Right ventricle myocardium inferior (tissue), 1 donor: ENCODE measurements at regions not wholly inside any gene's neighbourhood (a gene's known extent, or its start where the extent isn't known, plus 50 kb on each side); places are given as distances from the start of the nearest gene placed in this dataset.

Source experiments
- ATAC-seq: fragments of 200-7000 bp; cut with Tn5 transposase; one replicate; pipeline ENCODE4 v1.9.1; 2020; ENCODE audit warnings: mild to moderate bottlenecking, moderate library complexity
- DNase-seq: peaks from one replicate; pipeline ENCODE4 v3.0.0; 2021; ENCODE audit errors: missing footprints
- intact Hi-C: fragments of 100-400 bp; cut with DNase I; formaldehyde crosslinking; loops from one replicate; pipeline ENCODE4 v1.11.0; 2022
- donor health status: DM: no; HTN: yes; CAD: no; lungs with severe emphysema.

GRCh38 chr1:34270181-34270580 lies 93.5 kb downstream of the C1orf94 start:
- ATAC-seq (no peak), DNase-seq (no peak)
- intact Hi-C loops: no loop called here

- intact Hi-C loops: no loop called here
- no peak for DNase-seq
- ATAC-seq: no peak
Measured at GRCh38 chr1:34272152-34272551, 95.4 kb downstream of the C1orf94 start.

DNA sequence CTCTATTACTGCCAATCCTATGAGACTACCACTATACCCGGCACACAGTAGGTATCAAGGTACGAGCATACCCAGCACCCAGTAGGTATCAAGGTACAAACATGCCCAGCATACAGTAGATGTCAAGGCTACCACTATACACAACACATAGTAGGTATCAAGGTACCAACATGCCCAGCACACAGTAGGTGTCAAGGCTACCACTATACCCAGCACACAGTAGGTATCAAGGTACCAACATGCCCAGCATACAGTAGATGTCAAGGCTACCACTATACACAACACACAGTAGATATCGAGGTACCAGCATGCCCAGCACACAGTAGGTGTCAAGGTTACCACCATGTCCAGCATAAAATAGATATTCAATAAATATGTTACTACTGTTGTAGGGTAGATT lies 98.4 kb downstream of the C1orf94 start:
- ATAC-seq (no peak), DNase-seq (no peak)
- intact Hi-C loops: no loop called here

GRCh38 chr1:34276606-34277005 lies 99.9 kb downstream of the C1orf94 start:
- DNase-seq (no peak), ATAC-seq (no peak)
- intact Hi-C loops: no loop called here

- intact Hi-C loops: no loop called here
- ATAC-seq (no peak), DNase-seq (no peak)
Measured at GRCh38 chr1:34277150-34277549, 100.4 kb downstream of the C1orf94 start.

GRCh38 chr1:34278211-34278610 lies 101.5 kb downstream of the C1orf94 start:
- intact Hi-C loops: no loop called here
- ATAC-seq (no peak), DNase-seq (no peak)

- no peak for DNase-seq
- intact Hi-C loops: no loop called here
- no peak for ATAC-seq
Measured at GRCh38 chr1:34279971-34280370, 103.3 kb downstream of the C1orf94 start.

DNA sequence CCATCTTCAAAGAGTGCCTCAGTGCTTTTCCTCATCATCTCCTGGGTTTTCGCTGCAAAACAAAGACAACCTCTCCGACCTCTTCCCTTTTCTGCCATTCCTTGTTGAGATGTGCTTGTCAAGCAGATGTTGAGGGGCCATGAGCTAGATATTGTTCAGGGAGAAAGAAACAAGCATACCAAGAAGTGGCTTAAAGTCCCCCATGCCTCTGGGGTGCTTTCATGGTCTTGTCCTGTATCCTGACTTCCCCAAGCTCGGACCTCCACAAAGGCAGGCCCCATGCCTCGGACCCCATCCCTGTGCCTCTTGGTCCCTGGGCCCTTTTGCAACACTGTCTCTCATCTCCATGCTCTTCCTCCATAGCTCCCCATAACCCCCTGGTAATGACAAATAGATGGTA lies 103.8 kb downstream of the C1orf94 start:
- intact Hi-C loops: no loop called here
- no peak for ATAC-seq
- no peak for DNase-seq

- intact Hi-C loops: no loop called here
- no peak for DNase-seq
- ATAC-seq: no peak
Measured at GRCh38 chr1:34283142-34283541, 106.4 kb downstream of the C1orf94 start.

DNA sequence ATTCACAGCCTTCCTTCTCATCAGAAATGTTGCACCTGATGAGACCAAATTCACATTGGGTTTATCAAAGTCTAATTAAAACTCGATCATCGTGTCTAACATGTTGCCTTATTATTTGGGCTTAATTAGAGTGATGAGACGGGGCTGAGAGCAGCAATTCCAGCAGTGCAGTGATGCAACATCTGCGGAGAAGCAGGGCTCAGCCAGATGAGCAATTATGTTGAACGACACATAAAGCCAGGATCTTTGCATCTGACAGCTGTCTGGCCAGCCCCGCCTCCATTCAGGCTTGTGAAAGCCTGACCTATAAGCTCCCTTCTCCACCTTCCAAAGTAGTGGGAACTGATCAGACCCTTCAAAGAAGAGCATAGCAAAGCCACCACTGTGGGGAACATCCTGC lies 109.8 kb downstream of the C1orf94 start:
- ATAC-seq: no peak
- intact Hi-C loops: no loop called here
- no peak for DNase-seq

GRCh38 chr1:34290831-34291230 lies 114.1 kb downstream of the C1orf94 start:
- intact Hi-C loops: no loop called here
- DNase-seq: no peak
- no peak for ATAC-seq

- intact Hi-C loops: no loop called here
- DNase-seq: no peak
- ATAC-seq: no peak
Measured at GRCh38 chr1:34292472-34292871, 115.8 kb downstream of the C1orf94 start.

DNA sequence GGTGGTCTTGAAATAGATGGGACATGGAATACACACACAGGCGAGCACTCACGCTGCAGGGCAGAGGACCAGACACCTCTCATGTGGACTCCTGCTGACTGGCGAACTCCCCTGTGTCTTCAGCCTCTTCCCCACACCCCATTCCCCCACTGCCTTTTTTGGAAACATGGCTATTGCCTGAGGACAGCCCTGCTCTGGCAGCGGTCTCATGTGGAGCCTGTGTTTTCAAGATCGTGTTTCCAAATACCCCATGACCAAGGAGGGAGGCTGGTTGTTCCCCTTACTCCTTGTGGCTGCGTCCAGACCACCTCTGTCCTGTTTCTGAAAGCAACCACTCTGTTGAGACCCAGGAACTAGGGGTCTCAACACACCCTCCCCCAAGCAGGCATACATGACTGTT lies 119.4 kb downstream of the C1orf94 start:
- DNase-seq (no peak), ATAC-seq (no peak)
- intact Hi-C loops: no loop called here

GRCh38 chr1:34302798-34303197 lies 126.1 kb downstream of the C1orf94 start:
- DNase-seq: no peak
- intact Hi-C loops: no loop called here
- no peak for ATAC-seq

DNA sequence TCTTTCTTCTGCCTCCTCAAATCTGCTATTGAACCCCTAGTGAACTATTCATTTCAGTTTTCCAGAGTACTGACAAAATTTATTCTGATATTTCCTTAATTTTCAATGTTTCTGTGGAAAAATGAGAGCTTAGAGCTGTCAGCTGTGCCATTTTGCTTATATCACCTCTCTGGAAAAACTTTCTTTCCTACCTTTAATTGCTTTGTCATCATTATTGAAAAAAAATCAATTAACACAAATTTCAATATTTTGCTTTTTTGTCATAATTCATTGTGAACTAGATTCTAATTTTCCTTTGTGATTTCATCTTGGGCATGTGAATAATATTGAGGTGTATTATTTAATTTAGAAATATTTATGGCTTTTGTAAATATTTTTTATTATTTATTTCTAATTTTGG lies 126.5 kb downstream of the C1orf94 start:
- intact Hi-C loops: no loop called here
- DNase-seq (no peak), ATAC-seq (no peak)

GRCh38 chr1:34306568-34306967 lies 129.9 kb downstream of the C1orf94 start:
- peak; percentile 42 for ATAC-seq
- intact Hi-C loops: no loop called here
- DNase-seq: peak; percentile 32

DNA sequence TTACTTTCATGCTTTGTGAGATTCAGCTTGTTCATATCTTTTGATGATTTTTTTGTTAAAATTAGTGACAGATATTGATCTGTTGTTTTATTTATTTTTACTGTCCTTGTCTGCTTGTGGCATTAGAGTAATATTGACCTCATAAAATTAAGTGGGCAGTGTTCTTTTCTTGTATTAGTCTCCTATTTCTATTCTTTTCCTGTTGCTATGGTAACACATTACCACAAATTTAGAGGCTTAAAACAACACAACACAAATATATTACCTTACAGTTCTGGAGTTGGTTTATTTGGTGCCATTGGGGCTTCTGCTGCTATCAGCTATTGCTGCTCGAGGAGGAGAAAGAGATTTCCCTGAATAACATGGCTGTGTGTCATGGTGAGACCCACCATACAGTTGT lies 135.7 kb downstream of the C1orf94 start:
- intact Hi-C loops: no loop called here
- ATAC-seq (no peak), DNase-seq (no peak)

DNA sequence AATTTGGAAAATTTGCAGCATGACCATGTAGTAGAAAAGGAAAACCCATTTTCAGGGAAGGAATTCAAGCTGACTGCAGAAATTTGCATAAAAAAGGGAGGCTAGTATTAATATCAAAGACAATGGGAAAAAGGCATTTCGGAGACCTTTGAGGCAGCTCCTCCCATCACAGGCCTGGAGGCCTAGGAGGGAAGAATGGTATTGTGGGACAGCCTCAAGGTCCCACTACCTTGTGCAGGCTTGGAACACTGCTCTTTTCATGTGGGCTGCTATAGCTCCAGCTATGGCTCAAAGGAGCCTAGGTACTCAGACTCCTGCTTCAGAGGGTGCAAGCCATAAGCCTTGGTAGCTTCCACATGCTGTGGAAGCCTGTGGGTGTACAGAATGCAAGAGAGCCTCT lies 139.3 kb downstream of the C1orf94 start:
- intact Hi-C loops: no loop called here
- DNase-seq: no peak
- no peak for ATAC-seq

- ATAC-seq: no peak
- intact Hi-C loops: no loop called here
- no peak for DNase-seq
Measured at GRCh38 chr1:34316773-34317172, 140.1 kb downstream of the C1orf94 start.

DNA sequence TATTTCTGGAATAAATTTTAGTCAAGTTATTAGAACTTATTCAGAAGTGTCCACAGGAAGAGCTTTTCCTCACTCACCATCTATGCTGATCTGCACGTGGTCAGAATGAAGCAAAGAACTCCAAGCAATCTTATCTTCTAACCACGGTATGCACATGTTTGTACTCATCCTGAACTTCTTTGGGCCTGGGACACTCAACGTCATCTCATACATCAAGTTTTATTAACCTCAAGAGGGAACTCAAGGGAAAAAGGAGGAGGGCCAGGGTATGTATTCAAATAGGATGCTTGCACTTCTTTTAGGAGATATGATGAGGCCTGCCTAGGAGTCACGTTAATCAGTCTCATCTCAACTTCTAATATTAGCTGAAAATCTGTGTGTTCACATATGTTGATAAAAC lies 142.5 kb downstream of the C1orf94 start:
- DNase-seq (no peak), ATAC-seq (no peak)
- intact Hi-C loops: no loop called here

GRCh38 chr1:34320053-34320669 lies 143.5 kb downstream of the C1orf94 start:
- intact Hi-C loops: no loop called here
- ATAC-seq (no peak), DNase-seq (no peak)

DNA sequence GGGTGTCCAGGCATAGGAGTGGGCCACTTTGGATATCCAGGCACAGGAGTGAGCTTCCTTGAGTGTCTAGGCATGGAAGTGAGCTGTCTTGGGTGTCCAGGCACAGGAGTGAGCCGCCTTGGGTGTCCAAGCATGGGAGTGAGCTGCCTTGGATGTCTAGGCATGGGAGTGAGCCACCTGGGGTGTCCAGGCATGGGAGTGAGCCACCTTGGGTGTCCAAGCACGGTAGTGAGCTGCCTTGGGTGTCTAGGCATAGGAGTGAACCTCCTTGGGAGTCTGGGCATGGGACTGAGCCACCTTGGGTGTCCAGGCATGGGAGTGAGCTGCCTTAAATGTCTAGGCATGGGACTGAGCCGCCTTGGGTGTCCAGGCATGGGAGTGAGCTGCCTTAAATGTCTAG lies 146.3 kb downstream of the C1orf94 start:
- intact Hi-C loops: no loop called here
- DNase-seq (no peak), ATAC-seq (no peak)
